ENCODE measurements at regions not wholly inside any gene's neighbourhood (a gene's known extent, or its start where the extent isn't known, plus 50 kb on each side); places are given as distances from the start of the nearest gene placed in this dataset.

DNA sequence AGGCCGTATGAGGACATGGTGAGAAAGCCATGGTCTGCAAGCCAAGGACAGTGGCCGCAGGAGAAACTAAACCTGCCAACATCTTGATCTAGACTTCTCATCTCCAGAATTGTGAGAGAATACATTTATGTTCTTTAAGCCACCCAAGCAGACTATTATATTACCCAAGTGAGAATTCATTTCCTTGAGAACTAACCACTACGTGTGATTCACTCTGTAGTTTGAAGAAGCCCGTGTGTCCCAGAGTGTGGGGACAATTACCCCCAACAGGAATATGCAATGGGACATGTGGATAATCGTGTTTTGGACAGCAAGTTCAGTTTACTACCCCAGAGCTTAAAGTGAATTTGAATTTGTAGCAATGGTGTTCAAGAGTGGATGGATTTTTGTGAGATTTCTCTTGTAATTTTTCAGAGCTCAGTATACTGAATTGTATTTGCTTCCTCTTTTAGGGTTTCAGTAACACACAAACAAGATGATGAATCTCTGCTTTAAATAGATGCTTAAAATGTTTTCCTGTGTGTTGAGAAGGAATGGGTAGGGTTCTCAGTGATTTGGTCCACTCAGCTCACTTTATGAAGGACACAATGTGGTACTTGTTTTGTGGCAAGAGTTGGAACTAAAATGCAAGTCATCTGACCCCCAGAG is 100.0 kb upstream of the ARHGAP20 start:
- DNase-seq (ENCODE audit: insufficient read length, low spot score) (no peak), FAIRE-seq (no peak)
- TF ChIP-seq SPI1 (IDR thresholded peaks at IDR 0.05; ENCODE audit: low read depth, low read length) (no peak), POLR2A (IDR thresholded peaks at IDR 0.05; ENCODE audit: low read depth, low read length) (no peak), TAF1 (IDR thresholded peaks at IDR 0.05; ENCODE audit: low read depth, low read length) (no peak), PAX5 (IDR thresholded peaks at IDR 0.05; ENCODE audit: insufficient read depth, low read length, severe bottlenecking) (no peak), POU2F2 (IDR thresholded peaks at IDR 0.05; ENCODE audit: low read depth, low read length) (no peak), POLR2AphosphoS5 (IDR thresholded peaks at IDR 0.05; ENCODE audit: low read depth, low read length) (no peak)

DNA sequence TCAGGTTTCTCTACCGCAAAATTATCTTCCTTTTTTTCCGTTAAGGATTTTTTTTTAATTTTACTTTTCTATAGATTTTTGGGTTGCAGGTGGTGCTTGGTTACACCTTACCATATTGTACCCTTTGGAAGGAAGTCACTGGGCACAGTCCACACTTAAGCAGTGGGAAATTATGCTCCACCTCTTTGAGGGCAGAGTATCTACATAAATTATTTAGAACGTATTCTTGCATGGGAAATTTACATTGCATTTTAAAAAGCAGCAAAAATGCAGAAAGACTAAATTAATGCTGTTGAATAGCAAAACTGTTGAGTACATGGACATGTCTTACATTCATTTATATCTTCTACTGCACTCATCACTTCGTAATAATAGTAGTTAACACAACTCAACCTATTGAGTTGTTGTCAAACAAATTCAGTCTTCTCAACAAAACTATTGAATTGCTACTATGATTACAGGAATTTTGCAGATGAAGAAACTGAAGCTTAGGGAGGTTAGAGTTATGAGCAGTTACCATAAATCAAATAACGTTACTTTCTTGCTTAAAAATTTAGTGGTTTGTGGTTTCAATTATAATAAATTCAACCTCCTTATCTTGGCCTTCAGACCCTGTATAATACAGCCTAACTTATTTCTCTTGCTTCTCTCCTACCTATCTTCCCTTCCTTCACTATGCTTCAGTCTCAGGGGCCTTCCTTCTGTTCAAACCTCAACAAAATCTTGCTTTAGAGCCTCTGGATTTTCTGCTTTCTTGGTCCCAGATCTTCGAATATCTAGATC is 97.4 kb upstream of the ARHGAP20 start:
- TF ChIP-seq TAF1 (IDR thresholded peaks at IDR 0.05; ENCODE audit: low read depth, low read length) (no peak), PAX5 (IDR thresholded peaks at IDR 0.05; ENCODE audit: insufficient read depth, low read length, severe bottlenecking) (no peak), SPI1 (IDR thresholded peaks at IDR 0.05; ENCODE audit: low read depth, low read length) (no peak), POLR2A (IDR thresholded peaks at IDR 0.05; ENCODE audit: low read depth, low read length) (no peak), POU2F2 (IDR thresholded peaks at IDR 0.05; ENCODE audit: low read depth, low read length) (no peak), POLR2AphosphoS5 (IDR thresholded peaks at IDR 0.05; ENCODE audit: low read depth, low read length) (no peak)
- DNase-seq (ENCODE audit: insufficient read length, low spot score), result no peak
- FAIRE-seq, result no peak

DNA sequence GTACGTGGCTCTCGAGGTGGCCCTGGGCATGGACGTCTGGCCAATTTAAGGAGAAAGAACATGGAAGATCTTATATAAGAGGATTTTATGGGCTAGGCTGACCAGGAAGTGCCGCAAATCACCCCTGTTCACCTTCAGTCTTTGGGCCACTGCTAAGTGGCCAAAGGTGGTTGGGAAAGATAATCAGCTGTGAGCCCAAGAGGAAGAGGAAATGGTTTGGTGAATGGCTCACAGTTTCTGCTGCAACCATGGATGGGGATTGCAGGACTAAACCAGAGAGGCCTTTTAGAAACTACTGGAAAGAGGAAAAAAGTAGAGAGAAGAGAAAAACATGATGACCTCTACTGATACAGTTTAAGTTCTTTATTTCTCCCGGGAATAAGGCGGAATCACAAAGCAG is 96.0 kb upstream of the ARHGAP20 start:
- FAIRE-seq (no peak), DNase-seq (ENCODE audit: insufficient read length, low spot score) (no peak)
- TF ChIP-seq TAF1 (IDR thresholded peaks at IDR 0.05; ENCODE audit: low read depth, low read length) (no peak), POLR2AphosphoS5 (IDR thresholded peaks at IDR 0.05; ENCODE audit: low read depth, low read length) (no peak), PAX5 (IDR thresholded peaks at IDR 0.05; ENCODE audit: insufficient read depth, low read length, severe bottlenecking) (no peak), POLR2A (IDR thresholded peaks at IDR 0.05; ENCODE audit: low read depth, low read length) (no peak), POU2F2 (IDR thresholded peaks at IDR 0.05; ENCODE audit: low read depth, low read length) (no peak), SPI1 (IDR thresholded peaks at IDR 0.05; ENCODE audit: low read depth, low read length) (no peak)

DNA sequence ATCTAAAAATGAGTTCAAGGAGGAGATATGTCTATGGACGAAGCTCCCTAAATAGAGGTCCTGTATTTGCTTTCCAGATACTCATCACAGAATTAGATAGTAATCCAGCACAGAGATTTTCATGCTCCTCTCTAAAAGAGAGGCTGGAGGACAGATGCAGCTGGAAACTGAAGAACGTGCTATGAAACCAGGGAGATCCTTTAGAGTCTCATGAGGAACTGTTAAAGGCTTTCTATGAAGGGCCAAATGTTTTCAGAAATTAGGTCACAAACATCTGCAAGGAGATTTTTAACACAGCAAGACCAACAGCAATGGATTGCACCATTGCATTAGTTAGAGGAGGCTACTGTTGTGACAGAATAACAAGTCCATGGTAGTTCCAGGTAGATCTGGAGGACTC is 95.6 kb upstream of the ARHGAP20 start:
- no peak for TF ChIP-seq PAX5 (IDR thresholded peaks at IDR 0.05; ENCODE audit: insufficient read depth, low read length, severe bottlenecking)
- TF ChIP-seq POU2F2 (IDR thresholded peaks at IDR 0.05; ENCODE audit: low read depth, low read length), result no peak
- no peak for TF ChIP-seq POLR2AphosphoS5 (IDR thresholded peaks at IDR 0.05; ENCODE audit: low read depth, low read length)
- TF ChIP-seq POLR2A (IDR thresholded peaks at IDR 0.05; ENCODE audit: low read depth, low read length), result no peak
- no peak for TF ChIP-seq TAF1 (IDR thresholded peaks at IDR 0.05; ENCODE audit: low read depth, low read length)
- TF ChIP-seq SPI1 (IDR thresholded peaks at IDR 0.05; ENCODE audit: low read depth, low read length), result no peak
- FAIRE-seq, result no peak
- DNase-seq (ENCODE audit: insufficient read length, low spot score), result no peak

DNA sequence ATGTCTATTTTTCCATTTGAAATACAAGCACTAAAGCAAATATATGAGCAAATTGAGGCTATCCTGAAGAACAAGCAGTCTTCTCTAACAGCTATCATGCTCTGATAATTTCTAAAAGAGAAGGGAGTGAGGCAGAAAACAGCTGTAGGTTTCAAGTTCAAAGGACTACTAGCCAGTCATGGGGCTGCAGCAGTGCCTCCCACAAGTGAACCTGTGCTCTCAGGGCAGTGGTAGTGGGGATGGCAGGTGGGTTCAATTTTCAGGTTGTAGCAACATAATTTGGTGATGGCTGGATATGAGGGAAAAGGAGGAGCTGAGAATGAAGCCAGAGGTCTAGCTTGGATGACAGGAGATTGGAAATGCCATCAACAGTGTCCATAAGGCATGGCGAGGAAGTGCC is 93.5 kb upstream of the ARHGAP20 start:
- no peak for DNase-seq (ENCODE audit: insufficient read length, low spot score)
- no peak for TF ChIP-seq PAX5 (IDR thresholded peaks at IDR 0.05; ENCODE audit: insufficient read depth, low read length, severe bottlenecking)
- no peak for TF ChIP-seq POLR2AphosphoS5 (IDR thresholded peaks at IDR 0.05; ENCODE audit: low read depth, low read length)
- no peak for TF ChIP-seq TAF1 (IDR thresholded peaks at IDR 0.05; ENCODE audit: low read depth, low read length)
- TF ChIP-seq POLR2A (IDR thresholded peaks at IDR 0.05; ENCODE audit: low read depth, low read length), result no peak
- TF ChIP-seq POU2F2 (IDR thresholded peaks at IDR 0.05; ENCODE audit: low read depth, low read length), result no peak
- no peak for TF ChIP-seq SPI1 (IDR thresholded peaks at IDR 0.05; ENCODE audit: low read depth, low read length)
- no peak for FAIRE-seq

DNA sequence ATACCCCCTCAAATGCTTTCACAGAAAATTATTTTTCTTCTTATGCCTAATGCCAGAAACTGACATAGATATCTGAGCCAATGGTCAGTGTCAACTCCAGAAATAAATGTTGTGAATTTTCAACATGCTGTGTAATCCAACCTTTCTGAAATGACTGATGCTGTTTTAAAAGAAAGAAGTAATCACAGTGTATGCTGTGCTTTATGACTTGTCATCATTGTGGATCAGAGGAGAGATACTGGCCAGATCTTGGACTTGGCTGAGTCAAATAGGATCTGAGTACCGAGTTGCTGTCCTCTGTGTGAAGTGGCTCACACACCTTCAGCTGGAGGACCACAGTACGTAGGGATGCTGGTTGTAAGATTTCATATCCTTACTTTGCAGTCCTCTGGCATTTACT is 89.9 kb upstream of the ARHGAP20 start:
- TF ChIP-seq POU2F2 (IDR thresholded peaks at IDR 0.05; ENCODE audit: low read depth, low read length) (no peak), POLR2A (IDR thresholded peaks at IDR 0.05; ENCODE audit: low read depth, low read length) (no peak), SPI1 (IDR thresholded peaks at IDR 0.05; ENCODE audit: low read depth, low read length) (no peak), PAX5 (IDR thresholded peaks at IDR 0.05; ENCODE audit: insufficient read depth, low read length, severe bottlenecking) (no peak), TAF1 (IDR thresholded peaks at IDR 0.05; ENCODE audit: low read depth, low read length) (no peak), POLR2AphosphoS5 (IDR thresholded peaks at IDR 0.05; ENCODE audit: low read depth, low read length) (no peak)
- no peak for FAIRE-seq
- DNase-seq (ENCODE audit: insufficient read length, low spot score), result no peak

DNA sequence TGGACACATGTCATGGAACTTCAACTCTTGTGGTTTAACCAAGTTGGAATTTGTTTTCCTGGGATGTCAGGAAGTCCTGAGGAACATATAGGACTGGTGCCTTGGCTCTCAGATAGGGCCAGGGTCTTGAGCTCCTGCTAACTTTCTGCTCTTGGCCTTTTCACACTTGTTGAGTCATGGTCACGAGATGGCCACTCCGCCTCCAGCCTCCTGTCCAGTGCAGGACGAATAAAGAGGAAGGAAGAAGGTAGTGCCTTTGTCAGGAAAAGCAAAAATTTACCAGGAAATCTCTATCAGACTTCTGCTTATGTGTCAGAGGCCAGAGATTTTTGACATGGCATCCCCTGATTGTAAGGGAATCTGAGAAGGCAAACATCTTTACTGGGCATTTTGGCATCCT is 89.1 kb upstream of the ARHGAP20 start:
- no peak for DNase-seq (ENCODE audit: insufficient read length, low spot score)
- no peak for FAIRE-seq
- no peak for TF ChIP-seq PAX5 (IDR thresholded peaks at IDR 0.05; ENCODE audit: insufficient read depth, low read length, severe bottlenecking)
- no peak for TF ChIP-seq TAF1 (IDR thresholded peaks at IDR 0.05; ENCODE audit: low read depth, low read length)
- TF ChIP-seq POLR2A (IDR thresholded peaks at IDR 0.05; ENCODE audit: low read depth, low read length), result no peak
- TF ChIP-seq SPI1 (IDR thresholded peaks at IDR 0.05; ENCODE audit: low read depth, low read length), result no peak
- TF ChIP-seq POU2F2 (IDR thresholded peaks at IDR 0.05; ENCODE audit: low read depth, low read length), result no peak
- no peak for TF ChIP-seq POLR2AphosphoS5 (IDR thresholded peaks at IDR 0.05; ENCODE audit: low read depth, low read length)

DNA sequence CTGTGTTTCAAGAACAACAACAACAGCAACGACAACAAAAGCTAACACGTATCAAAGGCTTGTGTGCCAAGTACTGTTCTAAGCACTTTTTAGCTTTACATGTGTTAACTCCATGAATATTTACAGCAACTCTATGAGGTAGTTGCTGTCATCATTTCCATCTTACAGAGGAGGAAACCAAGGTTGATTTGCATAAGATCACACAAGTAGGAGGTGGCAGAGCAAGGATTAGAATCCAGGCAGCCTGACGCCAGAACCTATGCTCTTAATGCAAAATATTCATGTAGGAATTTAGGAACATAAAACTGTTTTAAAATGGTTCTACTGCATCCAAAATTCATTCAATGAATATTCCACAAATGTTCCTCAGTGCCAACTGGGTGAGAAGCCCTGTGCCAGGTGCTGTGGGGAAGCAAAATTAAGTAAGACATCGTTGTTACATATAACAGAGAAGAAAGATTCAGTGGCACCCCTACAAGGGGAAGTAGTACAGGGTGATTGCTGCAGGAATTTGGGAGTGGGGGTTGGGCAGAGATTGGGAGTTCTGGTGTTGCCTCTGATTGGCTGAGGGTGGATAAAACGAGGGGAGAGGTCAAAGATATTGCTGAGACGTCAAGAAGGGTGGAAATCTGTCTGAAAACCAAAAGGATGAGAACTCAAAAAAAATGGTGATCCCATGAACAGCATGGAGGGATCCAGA is 86.1 kb upstream of the ARHGAP20 start:
- DNase-seq (ENCODE audit: insufficient read length, low spot score) (no peak), FAIRE-seq (peak; percentile 26)
- no peak for TF ChIP-seq POLR2AphosphoS5 (IDR thresholded peaks at IDR 0.05; ENCODE audit: low read depth, low read length)
- no peak for TF ChIP-seq SPI1 (IDR thresholded peaks at IDR 0.05; ENCODE audit: low read depth, low read length)
- TF ChIP-seq TAF1 (IDR thresholded peaks at IDR 0.05; ENCODE audit: low read depth, low read length), result no peak
- TF ChIP-seq PAX5 (IDR thresholded peaks at IDR 0.05; ENCODE audit: insufficient read depth, low read length, severe bottlenecking), result no peak
- no peak for TF ChIP-seq POU2F2 (IDR thresholded peaks at IDR 0.05; ENCODE audit: low read depth, low read length)
- no peak for TF ChIP-seq POLR2A (IDR thresholded peaks at IDR 0.05; ENCODE audit: low read depth, low read length)

DNA sequence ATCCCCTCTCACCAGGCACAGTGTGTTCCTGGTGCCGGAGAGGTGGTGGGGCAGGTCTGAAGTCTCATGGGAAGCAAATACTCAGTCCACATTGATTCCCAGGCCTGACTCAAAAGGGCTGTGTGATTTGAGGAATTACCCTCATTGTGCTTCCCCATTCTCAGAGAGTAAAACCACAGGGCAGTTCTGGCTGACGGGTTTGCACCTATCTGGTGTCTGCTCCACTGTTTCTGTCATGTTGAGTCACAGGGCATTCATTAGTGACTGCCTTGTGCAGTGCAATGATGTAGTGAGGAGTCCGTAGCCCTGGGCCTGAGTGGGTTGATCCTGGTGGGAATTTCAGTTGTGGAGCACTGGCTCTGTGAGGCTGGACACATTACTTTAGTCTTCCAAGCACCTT is 85.2 kb upstream of the ARHGAP20 start:
- peak; percentile 47; the same call in 1 of the 2 replicates for TF ChIP-seq SPI1 (IDR thresholded peaks at IDR 0.05; ENCODE audit: low read depth, low read length)
- peak; percentile 41 for TF ChIP-seq PAX5 (IDR thresholded peaks at IDR 0.05; ENCODE audit: insufficient read depth, low read length, severe bottlenecking)
- no peak for TF ChIP-seq POU2F2 (IDR thresholded peaks at IDR 0.05; ENCODE audit: low read depth, low read length)
- no peak for TF ChIP-seq TAF1 (IDR thresholded peaks at IDR 0.05; ENCODE audit: low read depth, low read length)
- FAIRE-seq (peak; percentile 38), DNase-seq (ENCODE audit: insufficient read length, low spot score) (peak; percentile 3)

Data from GM12891 (cell line).